ENCODE measurements at regions not wholly inside any gene's neighbourhood (a gene's known extent, or its start where the extent isn't known, plus 50 kb on each side); places are given as distances from the start of the nearest gene placed in this dataset.
A peak's percentile ranks its signal among the peaks of the same experiment; 100 is the strongest.

DNA sequence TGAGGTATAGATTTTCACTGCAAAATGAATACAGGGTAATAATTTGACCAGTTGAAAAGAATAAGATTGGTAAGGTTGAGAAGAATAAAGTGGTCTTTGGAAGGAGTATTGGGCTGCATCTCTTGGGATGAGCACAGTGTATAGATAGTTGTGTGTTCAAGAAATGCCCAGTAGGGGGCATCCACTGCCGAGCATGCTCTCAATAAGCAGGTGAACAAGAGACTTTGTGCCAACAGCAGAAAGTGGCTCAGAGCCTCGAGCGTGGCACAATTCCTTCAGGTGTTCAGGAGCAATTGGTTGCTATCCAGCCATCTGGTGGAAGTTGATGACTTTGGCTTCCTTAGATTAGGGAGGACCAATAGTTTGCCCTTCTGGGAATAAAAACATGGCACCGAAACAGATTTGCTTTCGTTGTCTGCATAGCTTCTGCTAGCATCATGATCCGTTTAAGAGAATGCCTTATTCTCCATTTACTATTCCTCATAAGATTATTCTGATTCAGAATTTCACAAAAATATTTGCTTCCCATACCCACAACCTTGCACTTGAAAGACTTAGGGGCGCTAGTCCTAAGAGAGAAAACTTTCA lies 258.1 kb upstream of the NEIL3 start:
- no peaks in the 10 kb centered on the region for H3K9me3 ChIP-seq (ENCODE audit: low read depth)
- H3K27ac ChIP-seq: no peak overlapping the region
- peak; percentile 56 for DNase-seq (ENCODE audit: low spot score)
- H3K36me3 ChIP-seq (replicated peaks; ENCODE audit: insufficient read depth, low read depth): no peaks in the 10 kb centered on the region
- no peaks in the 10 kb centered on the region for H3K79me2 ChIP-seq
- H4K20me1 ChIP-seq (ENCODE audit: insufficient read depth, poor library complexity, severe bottlenecking): no peaks in the 10 kb centered on the region
- H3K4me3 ChIP-seq: no peak overlapping the region
- no peak overlapping the region for H3K4me2 ChIP-seq
- no peaks in the 10 kb centered on the region for H3K9me2 ChIP-seq (replicated peaks; ENCODE audit: insufficient read depth)
- H3K4me1 ChIP-seq (ENCODE audit: insufficient read depth): no peaks in the 10 kb centered on the region
- no peaks in the 10 kb centered on the region for H3K27me3 ChIP-seq
- no peak for TF ChIP-seq EZH2 (IDR thresholded peaks at IDR 0.05; ENCODE audit: borderline replicate concordance)
- TF ChIP-seq EZH2phosphoT487 (IDR thresholded peaks at IDR 0.05; ENCODE audit: low read depth, severe bottlenecking, unreplicated experiment): no peak
- TF ChIP-seq, protein P1, sequence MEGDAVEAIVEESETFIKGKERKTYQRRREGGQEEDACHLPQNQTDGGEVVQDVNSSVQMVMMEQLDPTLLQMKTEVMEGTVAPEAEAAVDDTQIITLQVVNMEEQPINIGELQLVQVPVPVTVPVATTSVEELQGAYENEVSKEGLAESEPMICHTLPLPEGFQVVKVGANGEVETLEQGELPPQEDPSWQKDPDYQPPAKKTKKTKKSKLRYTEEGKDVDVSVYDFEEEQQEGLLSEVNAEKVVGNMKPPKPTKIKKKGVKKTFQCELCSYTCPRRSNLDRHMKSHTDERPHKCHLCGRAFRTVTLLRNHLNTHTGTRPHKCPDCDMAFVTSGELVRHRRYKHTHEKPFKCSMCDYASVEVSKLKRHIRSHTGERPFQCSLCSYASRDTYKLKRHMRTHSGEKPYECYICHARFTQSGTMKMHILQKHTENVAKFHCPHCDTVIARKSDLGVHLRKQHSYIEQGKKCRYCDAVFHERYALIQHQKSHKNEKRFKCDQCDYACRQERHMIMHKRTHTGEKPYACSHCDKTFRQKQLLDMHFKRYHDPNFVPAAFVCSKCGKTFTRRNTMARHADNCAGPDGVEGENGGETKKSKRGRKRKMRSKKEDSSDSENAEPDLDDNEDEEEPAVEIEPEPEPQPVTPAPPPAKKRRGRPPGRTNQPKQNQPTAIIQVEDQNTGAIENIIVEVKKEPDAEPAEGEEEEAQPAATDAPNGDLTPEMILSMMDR (IDR thresholded peaks at IDR 0.05; ENCODE audit: poor library complexity): peak; percentile 34
- H2AFZ ChIP-seq: no peak overlapping the region
- 72% methylated on average over 7 of the region's 7 CpGs for WGBS (ENCODE audit: low lambda C conversion rate, missing lambda C conversion rate)

DNA sequence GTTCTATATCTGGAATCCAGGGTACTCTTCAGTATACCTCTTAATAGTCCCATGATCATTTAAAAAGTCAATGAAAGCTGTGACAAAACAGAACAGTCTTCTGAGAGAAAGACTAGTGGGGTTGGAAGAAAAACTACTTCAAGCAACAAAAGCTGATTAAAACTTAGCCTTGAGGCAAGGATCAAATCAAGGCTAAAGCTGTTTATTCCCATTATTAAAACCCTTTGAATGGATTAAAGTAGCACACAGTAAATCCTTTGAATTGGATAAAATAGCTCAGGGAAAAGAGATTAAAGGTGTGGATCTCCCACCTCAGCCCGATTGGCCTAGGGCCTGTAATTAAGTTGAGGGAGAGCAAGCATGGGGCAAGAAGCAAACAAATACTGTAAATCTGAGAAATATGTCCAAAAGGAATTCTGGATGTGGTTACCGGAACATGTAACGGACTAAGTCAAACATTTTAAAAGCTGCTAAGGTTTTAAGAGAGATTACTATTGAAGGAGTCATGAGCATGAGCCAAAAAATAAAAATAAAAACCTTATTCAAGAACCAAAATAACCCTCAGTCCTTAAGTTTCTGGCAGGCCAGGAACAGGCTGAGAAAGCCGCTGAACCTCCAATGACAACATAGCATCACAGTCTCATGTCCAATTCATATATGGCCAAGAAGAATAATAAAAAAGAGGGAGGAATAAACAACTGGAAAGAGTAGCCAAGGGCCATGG lies 257.3 kb upstream of the NEIL3 start:
- Histone ChIP-seq H3K36me3 (replicated peaks; ENCODE audit: insufficient read depth, low read depth) (no peaks in the 10 kb centered on the region), H3K4me2 (no peak overlapping the region), H2AFZ (no peak overlapping the region), H3K9me3 (ENCODE audit: low read depth) (no peaks in the 10 kb centered on the region), H3K9me2 (replicated peaks; ENCODE audit: insufficient read depth) (no peaks in the 10 kb centered on the region), H3K27ac (no peak overlapping the region), H3K4me3 (no peak overlapping the region), H3K27me3 (no peaks in the 10 kb centered on the region), H3K4me1 (ENCODE audit: insufficient read depth) (no peaks in the 10 kb centered on the region), H3K79me2 (no peaks in the 10 kb centered on the region), H4K20me1 (ENCODE audit: insufficient read depth, poor library complexity, severe bottlenecking) (no peaks in the 10 kb centered on the region)
- no peak for DNase-seq (ENCODE audit: low spot score)
- WGBS (ENCODE audit: low lambda C conversion rate, missing lambda C conversion rate): 77% methylated on average over 4 of the region's 4 CpGs
- TF ChIP-seq, protein P1 (IDR thresholded peaks at IDR 0.05; ENCODE audit: poor library complexity): no peak
- TF ChIP-seq EZH2 (IDR thresholded peaks at IDR 0.05; ENCODE audit: borderline replicate concordance) (no peak), EZH2phosphoT487 (IDR thresholded peaks at IDR 0.05; ENCODE audit: low read depth, severe bottlenecking, unreplicated experiment) (no peak)

DNA sequence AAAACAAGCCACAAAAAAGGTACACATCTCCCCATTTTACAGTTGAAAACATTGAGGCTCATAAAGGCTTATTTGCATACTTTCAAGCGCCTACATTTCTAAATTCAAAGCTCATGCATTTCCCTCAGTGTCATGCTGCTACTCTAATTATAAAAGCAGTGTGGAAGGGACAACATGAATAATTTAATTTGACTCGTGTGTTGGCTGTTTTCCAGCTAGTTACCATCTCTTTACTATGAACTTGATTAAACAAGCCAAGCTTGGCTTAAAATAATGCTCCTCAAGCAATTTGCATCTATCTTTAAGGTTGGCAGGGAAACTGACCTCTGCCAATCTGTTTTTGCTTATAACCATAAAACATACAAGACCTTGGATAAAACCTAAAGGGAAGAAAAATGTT lies 252.5 kb upstream of the NEIL3 start:
- Histone ChIP-seq H3K27ac (no peak overlapping the region), H3K36me3 (replicated peaks; ENCODE audit: insufficient read depth, low read depth) (no peaks in the 10 kb centered on the region), H3K79me2 (no peaks in the 10 kb centered on the region), H3K9me2 (replicated peaks; ENCODE audit: insufficient read depth) (no peaks in the 10 kb centered on the region), H3K4me1 (ENCODE audit: insufficient read depth) (no peaks in the 10 kb centered on the region), H3K4me2 (no peak overlapping the region), H2AFZ (no peak overlapping the region), H3K9me3 (ENCODE audit: low read depth) (no peaks in the 10 kb centered on the region), H3K27me3 (no peaks in the 10 kb centered on the region), H3K4me3 (no peak overlapping the region), H4K20me1 (ENCODE audit: insufficient read depth, poor library complexity, severe bottlenecking) (no peaks in the 10 kb centered on the region)
- WGBS (ENCODE audit: low lambda C conversion rate, missing lambda C conversion rate): 86% methylated on average over 2 of the region's 2 CpGs
- no peak for DNase-seq (ENCODE audit: low spot score)
- no peak for TF ChIP-seq EZH2 (IDR thresholded peaks at IDR 0.05; ENCODE audit: borderline replicate concordance)
- TF ChIP-seq, protein P1 (IDR thresholded peaks at IDR 0.05; ENCODE audit: poor library complexity): no peak
- no peak for TF ChIP-seq EZH2phosphoT487 (IDR thresholded peaks at IDR 0.05; ENCODE audit: low read depth, severe bottlenecking, unreplicated experiment)

Data from hepatocyte (in vitro differentiated cells).